GM18861 (cell line): ENCODE measurements at regions not wholly inside any gene's neighbourhood (a gene's known extent, or its start where the extent isn't known, plus 50 kb on each side); places are given as distances from the start of the nearest gene placed in this dataset.
"Not testable (repeated sequence)": the region's sequence is repeated elsewhere in the genome, so short reads cannot be mapped to it uniquely, and the experiment has no call there.

Source experiments
- ATAC-seq: cut with Tn5 transposase; IDR thresholded peaks from one replicate; pipeline ENCODE4 v1.9.1; 2021; ENCODE audit not compliant: unreplicated experiment

GRCh38 chr1:217921126-217921904 lies 290.2 kb downstream of the SPATA17 start:
- ATAC-seq, result no peak

- no peak for ATAC-seq
Measured at GRCh38 chr1:217924924-217925323, 293.8 kb downstream of the SPATA17 start.

GRCh38 chr1:217929213-217929885 lies 298.2 kb downstream of the SPATA17 start:
- no peak for ATAC-seq

- no peak for ATAC-seq
Measured at GRCh38 chr1:217943361-217943760, 312.2 kb downstream of the SPATA17 start.

- no peak for ATAC-seq
Measured at GRCh38 chr1:217944550-217944949, 313.4 kb downstream of the SPATA17 start.

GRCh38 chr1:217946511-217946910 lies 315.4 kb downstream of the SPATA17 start:
- ATAC-seq, result no peak

GRCh38 chr1:217948741-217949140 lies 317.6 kb downstream of the SPATA17 start:
- ATAC-seq, result no peak

GRCh38 chr1:217953330-217953729 lies 322.2 kb downstream of the SPATA17 start:
- no peak for ATAC-seq

- no peak for ATAC-seq
Measured at GRCh38 chr1:217953922-217954321, 322.8 kb downstream of the SPATA17 start.

GRCh38 chr1:217955723-217956122 lies 324.6 kb downstream of the SPATA17 start:
- no peak for ATAC-seq

- ATAC-seq, result no peak
Measured at GRCh38 chr1:217965156-217965786, 319.8 kb upstream of the RRP15 start.

GRCh38 chr1:217968085-217968484 lies 317.0 kb upstream of the RRP15 start:
- ATAC-seq, result no peak

- no peak for ATAC-seq
Measured at GRCh38 chr1:217969428-217969827, 315.7 kb upstream of the RRP15 start.

- no peak for ATAC-seq
Measured at GRCh38 chr1:217977943-217978342, 307.1 kb upstream of the RRP15 start.

- no peak for ATAC-seq
Measured at GRCh38 chr1:217981430-217981829, 303.7 kb upstream of the RRP15 start.

GRCh38 chr1:217982331-217983050 lies 302.6 kb upstream of the RRP15 start:
- ATAC-seq, result no peak

GRCh38 chr1:217983051-217983375 lies 302.1 kb upstream of the RRP15 start:
- no peak for ATAC-seq

GRCh38 chr1:217985641-217986040 lies 299.5 kb upstream of the RRP15 start:
- ATAC-seq, result no peak

- no peak for ATAC-seq
Measured at GRCh38 chr1:217989510-217989909, 295.6 kb upstream of the RRP15 start.

- no peak for ATAC-seq
Measured at GRCh38 chr1:217993439-217993838, 291.7 kb upstream of the RRP15 start.

GRCh38 chr1:218008296-218008695 lies 276.8 kb upstream of the RRP15 start:
- ATAC-seq, result not testable (repeated sequence)

- ATAC-seq, result not testable (repeated sequence)
Measured at GRCh38 chr1:218015106-218015505, 270.0 kb upstream of the RRP15 start.
